OCI-LY7 (cell line): ENCODE measurements at regions not wholly inside any gene's neighbourhood (a gene's known extent, or its start where the extent isn't known, plus 50 kb on each side); places are given as distances from the start of the nearest gene placed in this dataset.

ENCODE experiments used
- BruUV-seq: library from RNA; stranded (reverse); fragments of 400-500 nt; replicated peaks from 2 replicates; lab custom pipeline; 2021; lab: Mats Ljungman, UMichigan
- CTCF ChIA-PET: fragments of 300-600 bp; sonication (Branson Sonifier 250); formaldehyde crosslinking; loops from one replicate; lab custom pipeline; 2022; ENCODE audit warnings: antibody characterized with exemption; ENCODE audit not compliant: unreplicated experiment; lab: Charles Lee
- POLR2A ChIA-PET: fragments of 300-600 bp; sonication (Branson Sonifier 250); formaldehyde crosslinking; loops from one replicate; lab custom pipeline; 2022; ENCODE audit warnings: antibody characterized with exemption; lab: Charles Lee
- DNase-seq: peaks from one replicate; pipeline ENCODE4 v3.0.0-alpha.2; 2015; ENCODE audit warnings: low spot score
- H2AFZ ChIP-seq: fragments of 200-600 bp; sonication (generic), shearing (Covaris generic); 2 replicates; pipeline ENCODE4 v1.6.1; 2014; ENCODE audit warnings: mild to moderate bottlenecking, antibody characterized with exemption, low read length, moderate library complexity
- H3K27ac ChIP-seq: fragments of 200-600 bp; sonication (generic); 2 replicates; pipeline ENCODE4 v1.5.1; 2014; ENCODE audit warnings: mixed run types, low read depth, mild to moderate bottlenecking, moderate library complexity, low read length, inconsistent platforms; ENCODE audit not compliant: poor library complexity, severe bottlenecking
- H3K36me3 ChIP-seq: fragments of 200-600 bp; sonication (generic); 2 replicates; pipeline ENCODE4 v1.6.1; 2014; ENCODE audit warnings: mild to moderate bottlenecking, antibody characterized with exemption, low read length, moderate library complexity, mixed read lengths; ENCODE audit not compliant: insufficient read depth
- H3K4me1 ChIP-seq: fragments of 200-600 bp; sonication (generic); 2 replicates; pipeline ENCODE4 v1.5.1; 2014; ENCODE audit warnings: mild to moderate bottlenecking, low read length; ENCODE audit not compliant: insufficient read depth, poor library complexity, severe bottlenecking
- H3K4me2 ChIP-seq: fragments of 200-600 bp; sonication (generic); 2 replicates; pipeline ENCODE4 v1.6.1; 2014; ENCODE audit warnings: mild to moderate bottlenecking, low read length
- H3K4me3 ChIP-seq: fragments of 200-600 bp; sonication (generic); 2 replicates; pipeline ENCODE4 v1.5.1; 2014; ENCODE audit warnings: mild to moderate bottlenecking, low read depth, low read length; ENCODE audit not compliant: poor library complexity, severe bottlenecking
- H3K79me2 ChIP-seq: fragments of 200-600 bp; sonication (generic); 2 replicates; pipeline ENCODE4 v1.6.1; 2016; ENCODE audit warnings: low read depth, mild to moderate bottlenecking, low read length, moderate library complexity, mixed read lengths; ENCODE audit not compliant: insufficient read depth
- H3K9me2 ChIP-seq: fragments of 200-600 bp; sonication (generic); 2 replicates; pipeline ENCODE4 v1.6.1; 2016; ENCODE audit warnings: mild to moderate bottlenecking, low read length, mixed read lengths; ENCODE audit not compliant: insufficient read depth
- H3K9me3 ChIP-seq: fragments of 200-600 bp; sonication (generic); 2 replicates; pipeline ENCODE4 v1.6.1; 2014; ENCODE audit warnings: mild to moderate bottlenecking, mixed run types, low read length, mixed read lengths
- H4K20me1 ChIP-seq: fragments of 200-600 bp; sonication (generic); 2 replicates; pipeline ENCODE4 v1.6.1; 2014; ENCODE audit warnings: mild to moderate bottlenecking, antibody characterized with exemption, low read length, moderate library complexity, mixed read lengths; ENCODE audit not compliant: insufficient read depth
- CTCF ChIP-seq: fragments of 200-600 bp; sonication (generic); conservative IDR thresholded peaks from 2 replicates; pipeline ENCODE4 v1.5.1; 2014; ENCODE audit warnings: mild to moderate bottlenecking, antibody characterized with exemption, low read length, moderate library complexity, mixed read lengths
- EZH2phosphoT487 ChIP-seq: fragments of 200-600 bp; sonication (generic); IDR thresholded peaks from 2 replicates; pipeline ENCODE4 v1.6.1; 2018; ENCODE audit warnings: low read depth, borderline replicate concordance, mild to moderate bottlenecking, mixed run types, antibody characterized with exemption, low read length, moderate library complexity, mixed read lengths
- intact Hi-C: fragments of 100-400 bp; cut with micrococcal nuclease; formaldehyde crosslinking; loops from one replicate; pipeline ENCODE4 v1.10.0; 2022; ENCODE audit not compliant: unreplicated experiment

- Histone ChIP-seq H3K4me3 (no peak overlapping the region), H3K4me1 (no peaks in the 10 kb centered on the region), H3K36me3 (no peaks in the 10 kb centered on the region), H4K20me1 (no peaks in the 10 kb centered on the region), H3K4me2 (no peak overlapping the region), H3K27ac (no peak overlapping the region), H3K9me2 (no peaks in the 10 kb centered on the region), H2AFZ (no peak overlapping the region), H3K9me3 (no peaks in the 10 kb centered on the region), H3K79me2 (no peaks in the 10 kb centered on the region)
- TF ChIP-seq EZH2phosphoT487 (no peak), CTCF (no peak)
- intact Hi-C loops = no loop called here
- ChIA-PET CTCF (no interaction called here), POLR2A (no interaction called here)
- DNase-seq = no peak
- no TSS peak for BruUV-seq
These were observed 335.6 kb downstream of the CYRIA start for GRCh38 chr2:16330012-16330411.

- Histone ChIP-seq H4K20me1 (no peaks in the 10 kb centered on the region), H3K4me1 (no peaks in the 10 kb centered on the region), H3K9me2 (no peaks in the 10 kb centered on the region), H3K79me2 (no peaks in the 10 kb centered on the region), H2AFZ (no peak overlapping the region), H3K4me2 (no peak overlapping the region), H3K4me3 (no peak overlapping the region), H3K36me3 (no peaks in the 10 kb centered on the region), H3K9me3 (no peaks in the 10 kb centered on the region), H3K27ac (no peak overlapping the region)
- CTCF ChIA-PET = no interaction called here
- intact Hi-C loops = no loop called here
- no TSS peak for BruUV-seq
- no peak for DNase-seq
- POLR2A ChIA-PET = no interaction called here
- TF ChIP-seq CTCF (no peak), EZH2phosphoT487 (no peak)
These were observed 336.2 kb downstream of the CYRIA start for GRCh38 chr2:16329421-16329820.

GRCh38 chr2:16328521-16329190 is 337.0 kb downstream of the CYRIA start:
- Histone ChIP-seq H4K20me1 (no peaks in the 10 kb centered on the region), H3K79me2 (no peaks in the 10 kb centered on the region), H3K27ac (no peak overlapping the region), H3K9me3 (no peaks in the 10 kb centered on the region), H3K36me3 (no peaks in the 10 kb centered on the region), H3K4me3 (no peak overlapping the region), H2AFZ (no peak overlapping the region), H3K9me2 (no peaks in the 10 kb centered on the region), H3K4me1 (no peaks in the 10 kb centered on the region), H3K4me2 (no peak overlapping the region)
- BruUV-seq = no TSS peak
- intact Hi-C loops = no loop called here
- TF ChIP-seq CTCF (no peak), EZH2phosphoT487 (no peak)
- DNase-seq = no peak
- CTCF ChIA-PET = no interaction called here
- POLR2A ChIA-PET = no interaction called here
